ENCODE measurements at regions not wholly inside any gene's neighbourhood (a gene's known extent, or its start where the extent isn't known, plus 50 kb on each side); places are given as distances from the start of the nearest gene placed in this dataset.

DNA sequence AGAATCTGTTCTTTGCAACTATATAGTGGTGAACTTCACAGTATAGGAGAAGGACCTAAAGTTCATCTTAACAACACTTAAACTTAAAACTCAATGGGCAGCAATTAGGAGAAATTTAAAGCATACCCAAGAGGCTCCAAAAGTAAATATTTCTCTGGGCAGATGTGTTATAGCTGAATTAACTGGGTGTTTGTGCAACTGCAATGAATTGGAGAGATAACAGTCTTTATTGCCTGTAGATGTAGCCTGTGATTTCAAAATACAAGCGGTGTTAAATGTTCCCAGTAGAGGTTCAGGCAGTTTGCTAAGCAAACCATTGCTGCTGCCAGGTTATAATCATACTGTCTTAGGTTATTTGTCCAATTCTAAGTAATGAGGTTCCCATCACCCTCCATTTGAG, 294.1 kb upstream of the MTNR1B start:
- DNase-seq: no peak

DNA sequence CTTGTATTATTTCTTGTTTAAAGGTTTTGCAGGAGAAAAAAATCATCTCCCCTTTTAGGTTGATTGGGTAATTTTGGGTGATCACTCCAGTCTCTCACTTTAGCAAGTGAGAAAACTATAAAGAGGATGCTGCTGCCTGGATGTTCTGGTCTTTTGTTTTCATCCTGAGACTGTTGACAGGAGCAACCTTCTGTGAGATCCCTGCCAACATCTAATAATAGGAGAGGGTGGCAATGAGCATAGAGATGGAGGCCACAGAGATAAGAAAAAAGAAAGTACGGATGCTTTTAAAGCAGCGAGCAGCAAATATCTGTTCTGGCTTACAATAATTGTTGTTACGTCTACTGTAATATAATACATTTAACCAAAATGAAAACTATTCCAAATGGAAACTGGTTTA, 293.6 kb upstream of the MTNR1B start:
- no peak for DNase-seq

DNA sequence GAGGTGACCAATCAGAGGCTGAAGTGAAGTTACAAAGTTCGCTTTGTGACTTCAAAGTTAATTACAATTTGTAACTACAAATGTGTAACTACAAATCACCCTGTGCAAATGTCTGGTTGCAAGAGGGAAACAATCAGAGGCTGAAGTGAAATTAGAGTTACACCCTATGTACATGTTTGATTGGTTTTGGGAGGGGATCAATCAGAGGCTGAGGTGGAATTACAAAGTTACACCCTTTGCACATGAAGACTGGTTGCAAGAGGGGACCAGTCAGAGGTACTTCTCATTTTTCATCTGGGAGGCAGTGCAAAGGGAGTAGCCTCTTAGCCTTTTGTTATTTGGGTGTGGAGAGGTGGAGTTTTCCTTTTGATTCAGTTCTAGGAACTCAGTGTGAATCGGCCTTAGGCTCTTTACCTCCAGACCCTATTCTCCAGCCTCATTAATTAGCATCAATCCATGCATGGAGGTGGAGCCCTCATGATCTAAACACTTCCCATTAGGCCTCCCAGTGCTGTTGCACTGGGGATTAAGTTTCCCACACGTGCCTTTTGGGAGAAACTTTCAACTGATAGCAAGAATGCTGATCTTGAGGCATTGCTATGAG, 291.3 kb upstream of the MTNR1B start:
- no peak for DNase-seq

DNA sequence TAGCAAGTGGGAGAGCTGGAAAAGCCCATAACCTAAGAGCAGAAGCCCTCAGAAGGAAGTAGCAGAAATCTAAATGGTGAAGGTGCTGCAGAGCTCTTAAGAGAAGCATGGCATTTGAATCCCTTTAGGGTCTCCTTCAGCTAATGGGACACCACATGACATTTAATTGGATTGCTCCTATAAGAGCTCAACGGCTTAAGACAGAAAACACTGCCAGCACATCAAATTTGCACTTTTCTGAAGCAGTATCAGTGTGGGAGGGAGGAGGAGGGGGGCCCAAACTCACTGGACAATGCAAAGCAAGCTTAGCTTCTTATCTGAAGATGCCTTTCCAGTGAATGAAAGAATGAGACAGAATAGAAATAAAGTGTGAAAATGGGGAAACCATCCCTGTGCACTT, 287.9 kb upstream of the MTNR1B start:
- DNase-seq: no peak

DNA sequence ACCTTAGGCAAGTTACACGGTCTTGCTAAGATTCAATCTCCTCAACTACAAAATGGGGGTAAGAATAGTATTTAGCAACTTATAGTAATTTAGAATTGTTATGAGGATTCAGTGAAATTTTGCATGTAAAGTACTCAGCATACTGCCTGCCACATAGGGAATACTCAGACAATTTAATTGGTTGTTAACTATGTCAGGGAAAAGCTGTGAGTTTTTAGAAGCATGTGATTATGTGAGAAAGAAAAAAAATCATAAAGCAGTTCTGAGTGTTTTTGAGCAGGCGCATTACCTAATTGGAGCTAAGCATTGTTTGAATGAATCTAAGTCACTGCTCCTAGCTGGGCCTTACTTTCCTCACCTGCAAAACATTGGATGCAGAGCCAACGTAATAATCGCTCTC, 287.3 kb upstream of the MTNR1B start:
- no peak for DNase-seq

DNA sequence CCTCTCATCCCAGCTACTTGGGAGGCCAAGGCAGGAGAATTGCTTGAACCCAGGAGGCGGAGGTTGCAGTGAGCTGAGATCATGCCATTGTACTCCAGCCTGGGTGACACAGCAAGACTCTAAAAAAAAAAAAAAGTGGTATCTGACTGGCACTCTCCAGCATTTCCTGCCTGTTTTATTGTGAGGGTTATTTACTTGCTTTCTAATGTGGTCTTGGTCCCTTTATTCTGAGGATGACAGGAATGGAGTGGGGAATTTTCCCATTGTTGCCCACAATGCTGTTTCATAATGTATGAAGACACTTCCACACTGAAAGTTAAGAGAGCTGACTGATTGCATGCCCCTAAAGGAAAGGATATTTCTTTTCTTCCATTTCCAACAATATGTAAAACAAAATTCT, 286.5 kb upstream of the MTNR1B start:
- no peak for DNase-seq

DNA sequence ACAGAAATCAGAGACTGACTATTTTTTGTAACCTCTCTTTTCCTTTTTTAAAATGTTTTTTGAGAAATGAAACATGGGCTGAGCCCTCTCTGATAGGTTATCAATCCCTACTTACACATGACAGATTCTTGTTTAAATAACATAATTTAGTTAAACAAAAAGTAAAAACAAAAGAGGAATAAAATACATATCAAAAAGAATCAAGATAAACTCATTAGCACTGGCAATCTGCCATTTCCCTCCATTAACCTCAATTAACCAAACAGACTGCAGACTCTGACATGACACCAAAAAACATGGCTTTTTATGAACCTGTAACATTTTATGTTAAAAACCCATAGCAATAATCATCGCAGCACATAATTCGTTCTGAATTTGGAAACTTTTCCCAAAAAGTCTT, 284.4 kb upstream of the MTNR1B start:
- no peak for DNase-seq

DNA sequence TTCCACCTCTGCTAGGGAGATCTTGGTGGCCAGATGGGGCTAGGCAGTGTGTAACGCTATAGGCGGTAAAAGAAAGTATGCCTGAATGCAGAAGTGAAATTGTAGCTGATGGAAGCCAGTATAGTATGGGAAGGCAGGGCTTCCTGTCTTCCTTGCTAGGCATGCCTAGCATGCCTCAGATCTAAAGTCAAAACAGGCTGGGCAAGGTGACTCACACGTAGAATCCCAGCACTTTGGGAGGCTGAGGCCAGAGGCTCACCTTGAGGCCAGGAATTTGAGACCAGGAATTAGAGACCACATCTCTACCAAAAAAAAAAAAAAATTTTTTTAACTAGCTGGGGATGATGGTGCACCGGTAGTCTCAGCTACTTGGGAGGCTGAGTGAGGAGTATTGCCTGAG, 281.7 kb upstream of the MTNR1B start:
- no peak for DNase-seq

DNA sequence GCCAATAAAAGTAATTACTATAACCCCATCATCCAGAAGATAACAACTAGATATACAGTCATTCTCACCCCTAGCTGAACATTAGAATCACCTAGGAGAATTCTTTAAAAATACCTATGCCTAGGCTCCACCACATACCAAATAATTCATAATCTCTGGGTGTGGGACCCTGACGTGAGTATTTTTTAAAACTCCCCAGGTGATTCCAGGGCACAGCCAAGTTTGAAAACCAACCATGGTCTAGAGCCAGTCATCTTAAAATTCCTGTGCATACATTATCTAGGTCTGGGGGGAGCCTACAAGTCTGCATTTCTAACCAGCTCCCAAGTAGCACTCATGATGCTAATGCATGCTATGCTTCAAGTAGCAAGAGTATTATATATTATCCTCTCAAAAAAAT, 281.0 kb upstream of the MTNR1B start:
- no peak for DNase-seq

DNA sequence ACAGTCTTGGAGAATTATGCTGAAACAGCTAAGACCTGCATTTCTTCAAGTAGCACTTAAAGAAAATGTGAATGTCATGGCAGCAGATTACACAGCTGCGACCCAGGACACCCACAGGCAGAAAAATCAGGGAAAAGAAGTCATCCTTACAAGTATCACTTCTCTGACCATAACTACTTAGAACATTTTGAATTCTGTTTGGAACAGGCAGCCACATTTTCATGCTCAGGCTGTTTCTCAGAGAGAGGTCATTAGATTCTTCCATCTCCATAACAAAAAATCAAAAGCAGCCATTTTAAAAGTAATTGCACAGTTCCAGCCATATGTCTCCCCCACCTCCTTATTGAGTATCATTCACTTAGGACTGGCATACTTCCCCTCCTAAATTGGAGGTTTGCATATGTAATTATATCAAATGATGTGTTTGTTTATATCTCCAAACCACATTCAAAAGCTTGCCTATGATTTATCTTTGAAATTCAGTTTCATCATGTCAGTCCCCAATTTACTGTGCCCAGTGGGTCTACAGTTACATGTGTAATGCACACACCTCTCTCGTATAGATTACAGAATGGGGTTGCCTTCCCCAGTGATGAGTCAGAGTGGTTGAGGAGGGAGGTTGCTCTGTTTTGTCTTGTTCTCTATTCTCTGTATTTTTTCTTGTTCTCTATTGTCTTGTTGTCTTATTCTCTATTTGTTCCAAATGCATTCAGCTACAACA, 276.5 kb upstream of the MTNR1B start:
- no peak for DNase-seq

DNA sequence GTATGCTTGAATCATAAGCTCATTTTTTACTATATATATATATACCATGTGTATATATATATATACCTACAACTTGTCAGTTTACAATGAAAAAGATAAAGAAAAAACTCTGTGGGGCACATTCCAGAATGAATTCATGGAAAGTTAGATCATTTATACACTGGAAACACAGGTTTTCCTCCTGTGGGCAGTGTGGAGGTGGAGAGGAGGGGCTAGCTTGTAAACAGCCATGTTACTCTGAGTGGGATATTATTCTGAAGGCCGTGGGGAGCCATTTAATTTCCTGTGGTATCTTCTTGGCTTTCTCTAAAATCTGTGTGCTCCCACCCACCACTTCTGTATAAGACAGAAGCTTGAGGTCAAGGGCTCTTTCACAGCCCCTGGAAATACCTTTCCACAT, 273.4 kb upstream of the MTNR1B start:
- DNase-seq: no peak

DNA sequence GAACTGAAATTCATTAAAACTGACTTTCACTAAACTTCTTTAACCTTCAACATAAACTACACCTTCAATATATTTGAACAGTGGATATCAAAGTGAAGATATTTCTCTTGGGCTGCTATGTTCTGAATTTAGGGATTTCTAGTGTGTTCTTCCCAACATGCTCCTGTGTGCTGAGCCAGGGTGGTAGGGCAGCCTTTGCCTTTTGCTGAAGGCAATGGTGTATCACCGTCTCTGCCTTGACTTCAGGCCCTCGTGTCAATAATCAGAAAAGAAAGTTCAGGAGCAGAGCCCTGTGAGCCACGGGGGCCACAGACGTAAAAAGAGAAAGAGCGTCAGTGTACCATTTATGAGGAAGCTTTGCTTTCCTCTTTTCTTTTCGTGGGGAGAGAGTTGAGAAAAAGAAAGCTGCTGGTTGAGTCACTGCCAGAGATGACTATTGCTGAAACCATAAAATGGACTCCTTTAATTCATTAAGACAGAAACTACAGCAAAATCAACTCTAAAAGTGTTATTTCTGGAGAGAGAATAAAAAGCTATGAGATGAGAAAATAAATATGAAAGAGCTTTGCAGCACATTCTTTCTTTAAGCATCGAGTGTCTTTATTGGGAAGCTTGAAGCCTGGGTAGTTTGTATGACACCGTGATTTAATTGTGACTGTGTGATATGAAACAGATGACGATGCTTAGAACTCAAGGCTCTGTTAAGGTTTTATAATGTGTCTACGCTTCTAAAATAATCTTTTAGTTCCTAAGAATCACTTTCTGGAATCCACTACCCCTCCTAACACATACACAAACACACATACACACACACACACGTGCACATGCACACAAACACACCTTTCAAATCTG, 271.8 kb upstream of the MTNR1B start:
- DNase-seq: no peak

DNA sequence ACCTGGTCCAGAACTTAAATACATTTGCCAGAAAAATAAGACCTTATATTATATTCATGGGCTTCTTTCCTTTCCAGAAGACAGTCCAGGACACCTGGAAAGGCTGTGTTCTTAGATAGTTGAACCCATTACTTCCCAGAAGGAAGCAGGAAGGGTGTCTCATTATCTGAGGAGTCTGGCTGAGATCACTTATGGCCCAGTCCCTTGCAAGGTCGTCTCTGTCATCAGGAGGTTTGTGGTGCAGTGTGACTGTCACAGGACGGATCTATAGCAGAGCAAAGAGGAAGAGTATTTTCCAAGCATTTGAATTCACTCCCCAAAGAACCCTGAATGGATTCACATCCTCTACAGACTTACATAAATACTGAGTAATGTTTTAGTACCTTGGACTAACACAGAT, 270.7 kb upstream of the MTNR1B start:
- no peak for DNase-seq

DNA sequence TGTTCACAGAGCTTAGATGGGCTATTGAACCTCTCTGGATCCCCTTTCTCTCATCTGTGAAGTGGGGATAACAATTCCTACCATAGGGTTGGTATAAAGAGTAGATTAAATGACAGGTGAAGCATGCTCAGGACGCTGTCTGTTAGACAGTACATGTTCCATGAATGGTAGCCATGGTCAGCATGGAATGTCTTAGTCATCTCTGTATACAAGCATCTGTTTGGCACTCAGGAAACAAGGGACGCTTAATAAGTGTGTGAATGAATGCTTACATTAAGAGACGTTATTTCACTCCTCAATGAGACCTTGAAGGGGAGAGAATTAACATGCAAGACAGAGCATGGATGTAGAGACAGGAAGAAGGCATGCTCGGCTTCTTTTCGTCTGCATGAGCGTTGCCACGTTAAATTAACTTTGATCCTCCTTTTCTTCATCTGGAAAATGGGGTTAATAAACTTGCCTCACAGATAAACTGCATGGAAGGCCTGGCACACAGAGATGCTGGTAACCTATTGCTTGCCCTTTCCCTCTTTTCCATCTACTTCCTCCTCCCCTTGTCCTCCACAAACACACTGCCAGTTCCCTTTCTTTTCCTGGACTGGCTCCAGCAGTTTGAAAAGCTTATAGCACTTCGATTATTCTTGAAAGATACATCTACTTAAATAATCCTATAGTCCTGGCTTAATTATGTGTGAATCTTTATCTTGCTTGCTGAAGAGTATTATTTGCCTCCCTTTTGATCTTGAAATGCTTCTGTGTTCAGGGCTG, 267.2 kb upstream of the MTNR1B start:
- DNase-seq: no peak

DNA sequence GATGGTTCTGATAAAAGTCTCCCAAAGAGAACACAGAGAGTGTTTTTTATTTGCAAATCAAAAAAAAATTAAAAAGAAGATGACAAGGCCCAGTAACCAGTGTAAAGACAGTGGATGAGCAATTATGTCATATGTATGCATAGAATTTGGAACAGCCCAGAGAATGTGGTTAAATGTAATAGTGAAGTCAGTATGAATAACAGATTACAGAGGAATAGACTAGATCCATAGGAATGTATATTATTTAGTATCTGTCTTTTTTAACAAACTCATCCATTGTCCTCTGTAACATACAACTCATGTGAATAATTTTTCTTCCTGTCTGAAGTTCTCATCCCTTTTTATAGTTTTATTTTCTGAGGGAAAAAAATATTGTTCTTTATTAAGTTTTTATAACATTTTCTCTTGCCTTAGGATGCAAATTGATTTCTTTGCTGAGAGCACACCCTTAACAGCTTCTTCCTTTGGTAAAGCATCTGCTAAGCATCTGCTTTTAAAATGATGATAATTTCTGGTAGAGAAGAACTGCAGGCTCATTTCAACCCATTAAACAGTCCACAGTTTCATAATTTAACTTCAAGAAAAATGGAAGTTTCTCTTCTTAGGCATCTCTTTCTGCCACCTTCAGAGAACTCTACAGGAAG, 266.5 kb upstream of the MTNR1B start:
- no peak for DNase-seq

DNA sequence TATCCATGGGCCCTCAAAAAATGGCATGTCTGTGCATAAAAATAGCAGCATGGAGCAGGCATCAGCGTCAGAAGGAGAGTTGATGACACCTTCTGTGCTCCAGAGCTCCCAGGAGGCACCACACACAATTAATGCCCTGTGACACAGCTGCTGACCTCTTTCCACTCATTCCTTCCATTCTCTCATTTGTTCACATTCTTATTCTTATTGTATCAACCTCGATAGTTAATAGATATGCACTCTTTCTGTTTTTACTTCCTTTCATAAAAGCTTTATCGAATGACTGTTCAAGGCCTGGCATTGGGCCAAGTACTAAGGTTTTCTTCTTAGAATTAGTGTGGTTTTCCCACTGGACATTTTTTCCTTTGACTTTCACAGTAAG, 266.0 kb upstream of the MTNR1B start:
- no peak for DNase-seq

DNA sequence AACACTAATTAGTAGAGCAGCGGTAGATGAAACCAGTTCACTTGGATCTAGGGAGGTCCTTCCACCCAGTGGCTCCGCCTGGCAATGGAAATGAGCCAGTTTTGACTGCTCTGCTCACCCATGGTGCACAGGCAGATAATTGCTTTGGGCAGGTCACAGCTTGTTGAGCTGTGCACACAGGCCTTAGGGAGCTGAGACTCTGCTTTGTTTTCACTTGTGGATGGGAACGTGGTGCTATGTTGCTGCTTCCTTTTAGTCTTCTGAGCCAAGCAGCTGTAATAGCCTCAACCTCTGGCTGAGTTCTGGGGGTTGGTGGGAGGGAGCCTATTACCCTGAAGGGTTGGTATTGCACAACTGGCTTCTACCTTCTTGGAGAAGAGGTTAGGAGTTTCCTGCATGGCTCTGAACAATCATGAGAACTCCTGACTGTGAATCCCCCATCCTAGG, 262.3 kb upstream of the MTNR1B start:
- DNase-seq: no peak

DNA sequence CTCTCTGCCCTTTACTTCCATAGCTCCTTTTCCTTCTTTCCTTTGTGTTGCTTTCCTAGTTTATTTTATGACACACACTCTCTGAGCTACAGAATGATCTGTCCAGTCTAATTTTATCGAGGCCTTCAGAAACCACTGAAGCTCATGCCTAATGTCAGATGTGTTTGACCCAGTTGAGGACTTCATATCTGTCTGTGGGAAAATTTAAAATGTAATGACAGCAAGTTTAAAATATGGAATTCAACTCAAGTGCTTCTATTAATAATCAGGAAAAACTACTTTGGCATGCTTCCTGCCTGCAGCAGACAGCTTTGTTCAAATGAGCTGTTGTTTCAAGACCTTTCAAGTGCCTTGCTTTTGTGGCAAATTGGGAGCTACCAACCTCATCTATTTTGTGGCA, 261.8 kb upstream of the MTNR1B start:
- DNase-seq: no peak

DNA sequence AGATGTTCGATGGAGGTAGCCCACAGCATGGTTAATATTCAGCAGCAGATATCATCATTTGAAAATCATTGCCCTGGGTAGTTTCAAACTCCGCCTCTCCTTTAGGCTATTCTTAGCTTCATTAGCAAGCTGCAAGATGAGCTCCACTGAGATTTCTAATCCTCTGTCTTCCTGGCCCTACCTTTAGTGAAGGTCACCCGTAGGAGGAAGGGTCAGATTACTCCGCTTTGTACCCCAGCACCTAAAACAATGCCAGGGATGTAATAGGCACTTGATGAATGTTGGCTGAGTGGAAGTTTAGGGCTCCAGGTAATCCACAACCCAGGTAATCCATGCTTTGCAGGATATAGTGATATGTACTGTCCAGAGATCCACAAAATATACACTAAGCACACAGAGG, 260.1 kb upstream of the MTNR1B start:
- no peak for DNase-seq

DNA sequence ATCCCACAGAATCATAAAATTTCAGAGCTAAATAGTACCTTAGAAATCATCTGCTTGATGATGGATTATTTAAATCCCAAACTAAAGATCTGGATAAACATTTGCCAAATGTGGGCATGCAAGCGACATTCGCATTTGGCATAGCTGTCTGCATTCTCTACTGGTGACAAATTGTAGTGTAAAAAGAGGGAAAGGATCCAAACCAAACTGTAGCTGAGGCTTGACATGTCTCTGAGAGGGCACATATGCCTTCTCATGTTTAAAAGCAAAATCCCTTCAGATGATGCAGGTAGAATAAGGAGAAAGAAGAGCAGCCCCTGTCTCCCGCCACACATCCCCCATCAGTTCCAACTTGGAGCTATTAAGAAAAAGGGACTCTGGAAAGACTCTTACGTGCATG, 257.5 kb upstream of the MTNR1B start:
- no peak for DNase-seq

DNA sequence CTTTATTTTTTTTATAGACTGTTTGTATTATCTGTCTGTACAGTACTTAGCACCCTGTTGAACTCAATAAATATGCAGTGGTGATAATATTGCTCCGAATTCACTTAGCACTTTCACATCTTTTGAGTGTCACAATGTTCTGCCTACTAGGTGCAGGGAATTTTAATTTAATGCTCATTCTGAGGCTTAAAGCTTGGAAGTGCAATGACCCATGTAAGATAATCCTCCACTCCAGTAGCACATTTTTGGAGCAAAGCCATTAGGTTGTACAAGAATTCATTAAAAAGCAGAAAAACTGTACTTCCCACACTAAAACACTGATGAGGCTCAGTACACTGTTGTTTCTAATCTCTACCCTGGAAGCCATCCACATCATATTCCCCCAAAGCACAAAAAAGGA, 255.3 kb upstream of the MTNR1B start:
- no peak for DNase-seq

DNA sequence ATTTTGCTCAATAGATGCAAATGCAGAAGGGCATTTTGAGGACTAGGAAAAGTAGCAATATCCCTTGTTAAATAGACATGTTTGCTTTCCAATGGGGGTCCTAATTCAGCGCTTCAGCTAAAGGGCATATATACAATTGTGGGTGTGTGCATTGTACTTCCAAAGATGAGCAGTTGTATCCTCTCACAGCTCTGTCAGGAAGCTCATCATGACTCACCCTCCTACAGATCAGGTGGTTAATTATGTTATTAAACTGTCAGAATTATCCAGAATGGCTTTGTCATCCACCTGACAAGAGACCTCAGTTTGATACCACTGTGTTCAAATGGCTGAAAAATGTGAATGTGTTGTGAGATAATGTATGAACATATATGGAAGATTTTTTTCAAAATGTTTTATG, 252.2 kb upstream of the MTNR1B start:
- DNase-seq: no peak

DNA sequence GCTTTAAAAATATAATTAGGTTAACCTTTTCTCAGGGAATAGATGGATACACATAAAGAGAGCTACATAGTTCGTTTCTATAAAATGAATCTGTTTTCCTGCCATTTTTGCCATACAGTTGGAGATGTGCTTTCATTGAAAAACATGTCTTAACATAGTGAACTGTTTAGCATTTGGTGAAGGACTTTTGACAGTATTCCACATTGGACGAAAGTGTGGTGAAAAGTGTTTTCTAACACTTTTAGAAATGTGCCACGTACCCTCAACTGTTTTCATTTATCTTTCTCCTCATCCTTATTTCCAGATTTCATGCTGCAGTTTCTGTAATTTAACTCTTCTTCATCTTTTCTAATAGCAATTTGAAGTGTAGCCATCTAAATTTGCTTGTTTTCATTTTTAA, 249.1 kb upstream of the MTNR1B start:
- DNase-seq: no peak

Measured in GDM1 (cell line).